ENCODE measurements at regions not wholly inside any gene's neighbourhood (a gene's known extent, or its start where the extent isn't known, plus 50 kb on each side); places are given as distances from the start of the nearest gene placed in this dataset.
"Not testable (repeated sequence)": the region's sequence is repeated elsewhere in the genome, so short reads cannot be mapped to it uniquely, and the experiment has no call there.

- Histone ChIP-seq H3K36me3 (ENCODE audit: control insufficient read depth, insufficient read depth, low read length) (no peaks in the 10 kb centered on the region), H3K27me3 (ENCODE audit: control insufficient read depth, insufficient read depth, low read length) (no peaks in the 10 kb centered on the region), H3K4me3 (ENCODE audit: low read depth, low read length) (no peak overlapping the region)
- no peak for TF ChIP-seq CTCF (IDR thresholded peaks at IDR 0.05; ENCODE audit: insufficient read depth, low read depth, low read length)
- POLR2A ChIA-PET, result interaction anchor here (0.6 kb wide), 1 partner anchor 1105 kb away, joined by 4 read pairs; no protein-coding TSS in a partner anchor
- DNase-seq (ENCODE audit: low read depth), result no peak
- CTCF ChIA-PET, result no interaction called here
Measured at GRCh38 chr6:22133357-22133756, 163.5 kb downstream of the PRL start.

- no peaks in the 10 kb centered on the region for H3K27me3 ChIP-seq (ENCODE audit: control insufficient read depth, insufficient read depth, low read length)
- POLR2A ChIA-PET, result no interaction called here
- CTCF ChIA-PET, result no interaction called here
- no peak overlapping the region for H3K4me3 ChIP-seq (ENCODE audit: low read depth, low read length)
- DNase-seq (ENCODE audit: low read depth), result no peak
- no peak for TF ChIP-seq CTCF (IDR thresholded peaks at IDR 0.05; ENCODE audit: insufficient read depth, low read depth, low read length)
- H3K36me3 ChIP-seq (ENCODE audit: control insufficient read depth, insufficient read depth, low read length), result no peaks in the 10 kb centered on the region
Measured at GRCh38 chr6:22134308-22134707, 162.5 kb downstream of the PRL start.

- no peak overlapping the region for H3K4me3 ChIP-seq (ENCODE audit: low read depth, low read length)
- ChIA-PET POLR2A (no interaction called here), CTCF (no interaction called here)
- no peak for TF ChIP-seq CTCF (IDR thresholded peaks at IDR 0.05; ENCODE audit: insufficient read depth, low read depth, low read length)
- no peaks in the 10 kb centered on the region for H3K27me3 ChIP-seq (ENCODE audit: control insufficient read depth, insufficient read depth, low read length)
- no peaks in the 10 kb centered on the region for H3K36me3 ChIP-seq (ENCODE audit: control insufficient read depth, insufficient read depth, low read length)
- no peak for DNase-seq (ENCODE audit: low read depth)
Measured at GRCh38 chr6:22135395-22135794, 161.4 kb downstream of the PRL start.

- H3K27me3 ChIP-seq (ENCODE audit: control insufficient read depth, insufficient read depth, low read length); CTCF ChIA-PET; H3K4me3 ChIP-seq (ENCODE audit: low read depth, low read length); H3K36me3 ChIP-seq (ENCODE audit: control insufficient read depth, insufficient read depth, low read length); DNase-seq (ENCODE audit: low read depth); POLR2A ChIA-PET: not testable (repeated sequence)
Measured at GRCh38 chr6:22140736-22141135, 156.1 kb downstream of the PRL start.

GRCh38 chr6:22141241-22141745, 155.5 kb downstream of the PRL start:
- ChIA-PET CTCF (no interaction called here), POLR2A (no interaction called here)
- TF ChIP-seq CTCF (IDR thresholded peaks at IDR 0.05; ENCODE audit: insufficient read depth, low read depth, low read length), result no peak
- no peaks in the 10 kb centered on the region for H3K36me3 ChIP-seq (ENCODE audit: control insufficient read depth, insufficient read depth, low read length)
- no peaks in the 10 kb centered on the region for H3K27me3 ChIP-seq (ENCODE audit: control insufficient read depth, insufficient read depth, low read length)
- no peak for DNase-seq (ENCODE audit: low read depth)
- no peak overlapping the region for H3K4me3 ChIP-seq (ENCODE audit: low read depth, low read length)

- no peaks in the 10 kb centered on the region for H3K27me3 ChIP-seq (ENCODE audit: control insufficient read depth, insufficient read depth, low read length)
- H3K4me3 ChIP-seq (ENCODE audit: low read depth, low read length), result no peak overlapping the region
- ChIA-PET POLR2A (no interaction called here), CTCF (no interaction called here)
- TF ChIP-seq CTCF (IDR thresholded peaks at IDR 0.05; ENCODE audit: insufficient read depth, low read depth, low read length), result no peak
- H3K36me3 ChIP-seq (ENCODE audit: control insufficient read depth, insufficient read depth, low read length), result no peaks in the 10 kb centered on the region
- no peak for DNase-seq (ENCODE audit: low read depth)
Measured at GRCh38 chr6:22142856-22143255, 154.0 kb downstream of the PRL start.
